Activated CD8-positive, alpha-beta T cell treated with anti-CD3 and anti-CD28 coated beads for 36 hours (primary cell): ENCODE measurements at regions not wholly inside any gene's neighbourhood (a gene's known extent, or its start where the extent isn't known, plus 50 kb on each side); places are given as distances from the start of the nearest gene placed in this dataset.

Experiments used
- ATAC-seq: fragments of 200-7000 bp; cut with Tn5 transposase; one replicate; pipeline ENCODE4 v1.10.0; 2021; ENCODE audit warnings: mild to moderate bottlenecking, moderate library complexity
- CTCF ChIA-PET: fragments of 350-600 bp; sonication (Branson Sonifier 250); formaldehyde crosslinking; loops from one replicate; lab custom pipeline; 2021; ENCODE audit warnings: antibody characterized with exemption; lab: Charles Lee
- POLR2A ChIA-PET: fragments of 350-600 bp; sonication (Branson Sonifier 250); formaldehyde crosslinking; loops from one replicate; lab custom pipeline; 2021; ENCODE audit warnings: antibody characterized with exemption; lab: Charles Lee
- DNase-seq: peaks from one replicate; pipeline ENCODE4 v3.0.0-alpha.2; 2020
- H3K27ac Mint-ChIP-seq: one replicate; pipeline ENCODE4 v1.8.0; 2021; ENCODE audit warnings: mild to moderate bottlenecking, mixed read lengths
- H3K27me3 Mint-ChIP-seq: one replicate; pipeline ENCODE4 v1.8.0; 2021; ENCODE audit warnings: mixed read lengths
- H3K36me3 Mint-ChIP-seq: one replicate; pipeline ENCODE4 v1.8.0; 2021; ENCODE audit warnings: low read depth, mixed read lengths
- H3K4me1 Mint-ChIP-seq: one replicate; pipeline ENCODE4 v1.8.0; 2021; ENCODE audit warnings: low read depth, mixed read lengths
- H3K4me3 Mint-ChIP-seq: one replicate; pipeline ENCODE4 v1.8.0; 2021; ENCODE audit warnings: mild to moderate bottlenecking, moderate library complexity, mixed read lengths
- H3K9me3 Mint-ChIP-seq: one replicate; pipeline ENCODE4 v1.8.0; 2021; ENCODE audit warnings: mixed read lengths
- intact Hi-C: fragments of 100-400 bp; cut with micrococcal nuclease; formaldehyde crosslinking; loops from one replicate; pipeline ENCODE4 v1.10.0; 2022
- TF ChIP-seq, protein P1 (sequence below): fragments of 200-600 bp; IDR thresholded peaks from one replicate; pipeline ENCODE4 v1.8.0; 2022; ENCODE audit warnings: antibody characterized with exemption, mild to moderate bottlenecking

DNA sequence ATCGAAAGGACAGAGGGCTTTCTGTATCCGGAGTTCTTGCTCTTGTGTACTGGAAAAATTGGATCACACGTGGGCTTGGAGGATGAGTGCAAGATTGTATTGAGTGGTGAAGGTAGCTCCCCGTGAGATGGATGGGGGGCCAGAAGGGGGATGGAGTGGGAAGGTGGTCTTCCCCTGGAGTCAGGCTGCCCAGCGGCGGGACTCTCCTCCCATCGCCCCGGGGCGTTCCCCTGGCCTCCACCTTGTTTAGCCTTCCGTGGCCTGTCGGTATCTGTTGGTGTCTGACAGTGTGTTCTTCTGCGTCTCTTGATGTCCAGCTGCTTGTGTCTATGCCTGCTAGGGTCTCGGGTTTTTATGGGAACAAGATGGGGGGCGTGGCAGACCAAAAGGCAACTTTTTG lies 54.6 kb upstream of the GABRA6 start:
- Mint-ChIP-seq H3K4me3 (no peak overlapping the region), H3K27ac (no peak overlapping the region), H3K36me3 (no peaks in the 10 kb centered on the region), H3K27me3 (no peaks in the 10 kb centered on the region), H3K4me1 (no peaks in the 10 kb centered on the region), H3K9me3 (peaks cover 3% of the 10 kb centered on the region)
- no peak for ATAC-seq
- DNase-seq, result no peak
- TF ChIP-seq, protein P1, sequence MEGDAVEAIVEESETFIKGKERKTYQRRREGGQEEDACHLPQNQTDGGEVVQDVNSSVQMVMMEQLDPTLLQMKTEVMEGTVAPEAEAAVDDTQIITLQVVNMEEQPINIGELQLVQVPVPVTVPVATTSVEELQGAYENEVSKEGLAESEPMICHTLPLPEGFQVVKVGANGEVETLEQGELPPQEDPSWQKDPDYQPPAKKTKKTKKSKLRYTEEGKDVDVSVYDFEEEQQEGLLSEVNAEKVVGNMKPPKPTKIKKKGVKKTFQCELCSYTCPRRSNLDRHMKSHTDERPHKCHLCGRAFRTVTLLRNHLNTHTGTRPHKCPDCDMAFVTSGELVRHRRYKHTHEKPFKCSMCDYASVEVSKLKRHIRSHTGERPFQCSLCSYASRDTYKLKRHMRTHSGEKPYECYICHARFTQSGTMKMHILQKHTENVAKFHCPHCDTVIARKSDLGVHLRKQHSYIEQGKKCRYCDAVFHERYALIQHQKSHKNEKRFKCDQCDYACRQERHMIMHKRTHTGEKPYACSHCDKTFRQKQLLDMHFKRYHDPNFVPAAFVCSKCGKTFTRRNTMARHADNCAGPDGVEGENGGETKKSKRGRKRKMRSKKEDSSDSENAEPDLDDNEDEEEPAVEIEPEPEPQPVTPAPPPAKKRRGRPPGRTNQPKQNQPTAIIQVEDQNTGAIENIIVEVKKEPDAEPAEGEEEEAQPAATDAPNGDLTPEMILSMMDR, result no peak
- CTCF ChIA-PET, result no interaction called here
- POLR2A ChIA-PET, result no interaction called here
- intact Hi-C loops, result no loop called here

GRCh38 chr5:161625673-161626072 lies 59.8 kb upstream of the GABRA6 start:
- peaks cover 3% of the 10 kb centered on the region for H3K9me3 Mint-ChIP-seq
- no peak overlapping the region for H3K4me3 Mint-ChIP-seq
- no peaks in the 10 kb centered on the region for H3K36me3 Mint-ChIP-seq
- intact Hi-C loops, result no loop called here
- no peak for ATAC-seq
- no peaks in the 10 kb centered on the region for H3K4me1 Mint-ChIP-seq
- no peak overlapping the region for H3K27ac Mint-ChIP-seq
- TF ChIP-seq, protein P1, result no peak
- H3K27me3 Mint-ChIP-seq, result no peaks in the 10 kb centered on the region
- DNase-seq, result no peak
- ChIA-PET POLR2A (no interaction called here), CTCF (no interaction called here)

GRCh38 chr5:161614342-161614741 lies 67.8 kb upstream of the GABRB2 start:
- ChIA-PET POLR2A (no interaction called here), CTCF (no interaction called here)
- Mint-ChIP-seq H3K27ac (no peak overlapping the region), H3K4me1 (no peaks in the 10 kb centered on the region), H3K9me3 (no peaks in the 10 kb centered on the region), H3K27me3 (no peaks in the 10 kb centered on the region), H3K4me3 (no peak overlapping the region), H3K36me3 (no peaks in the 10 kb centered on the region)
- DNase-seq (no peak), ATAC-seq (no peak)
- intact Hi-C loops, result no loop called here
- TF ChIP-seq, protein P1, result no peak

DNA sequence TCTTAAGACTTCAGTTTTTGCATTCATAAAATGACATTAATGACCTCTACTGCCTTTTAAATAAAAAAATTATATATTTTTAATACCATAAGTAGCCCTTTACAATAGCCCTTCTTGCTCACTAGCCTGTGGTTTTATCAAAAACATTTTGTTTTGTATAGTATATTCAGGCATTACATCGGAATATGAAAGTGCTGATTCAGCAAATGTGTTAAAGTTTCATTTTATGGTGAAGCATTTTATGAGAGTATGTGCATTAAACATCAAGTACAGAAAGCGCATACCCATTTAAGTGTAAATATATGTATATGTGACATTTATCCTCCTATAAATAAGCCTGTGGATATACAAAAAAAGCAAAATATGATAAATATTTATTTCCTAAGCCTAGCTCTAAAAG lies 56.2 kb upstream of the GABRB2 start:
- H3K27ac Mint-ChIP-seq, result no peak overlapping the region
- ChIA-PET POLR2A (no interaction called here), CTCF (no interaction called here)
- TF ChIP-seq, protein P1, result no peak
- no peaks in the 10 kb centered on the region for H3K27me3 Mint-ChIP-seq
- H3K9me3 Mint-ChIP-seq, result peaks cover 8% of the 10 kb centered on the region
- ATAC-seq (no peak), DNase-seq (no peak)
- no peak overlapping the region for H3K4me3 Mint-ChIP-seq
- intact Hi-C loops, result no loop called here
- H3K36me3 Mint-ChIP-seq, result no peaks in the 10 kb centered on the region
- no peaks in the 10 kb centered on the region for H3K4me1 Mint-ChIP-seq

DNA sequence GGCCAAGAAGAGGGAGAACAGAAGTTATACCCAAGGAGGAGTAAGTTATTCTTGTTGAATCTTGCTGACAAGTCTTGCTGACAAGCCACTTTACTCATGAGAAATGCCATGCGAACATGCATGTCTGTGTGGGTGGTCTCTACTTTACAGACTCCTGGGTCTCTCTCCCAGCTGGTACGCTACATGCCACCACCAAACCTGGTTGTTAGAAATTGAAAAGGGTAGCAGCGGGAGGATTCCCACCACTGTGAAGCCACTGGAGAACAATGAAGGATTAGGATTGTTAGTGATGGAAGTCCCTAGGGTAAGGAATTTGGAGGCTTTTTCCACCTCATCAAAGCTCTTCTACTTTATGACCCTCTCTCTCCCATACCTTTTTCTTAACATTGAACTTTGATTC lies 53.6 kb upstream of the GABRB2 start:
- CTCF ChIA-PET, result interaction anchor here (0.7 kb wide), 1 partner anchor 23 kb away, joined by 3 read pairs; no protein-coding TSS in a partner anchor
- intact Hi-C loops, result no loop called here
- no peak for ATAC-seq
- no peak for DNase-seq
- Mint-ChIP-seq H3K36me3 (no peaks in the 10 kb centered on the region), H3K4me3 (no peak overlapping the region), H3K4me1 (no peaks in the 10 kb centered on the region), H3K27ac (no peak overlapping the region), H3K27me3 (no peaks in the 10 kb centered on the region), H3K9me3 (peaks cover 8% of the 10 kb centered on the region)
- POLR2A ChIA-PET, result no interaction called here
- TF ChIP-seq, protein P1, result no peak
